Hepatocyte (in vitro differentiated cells): ENCODE measurements at regions not wholly inside any gene's neighbourhood (a gene's known extent, or its start where the extent isn't known, plus 50 kb on each side); places are given as distances from the start of the nearest gene placed in this dataset.

Experiments
- DNase-seq: peaks from one replicate; pipeline ENCODE4 v3.0.0-alpha.2; 2016; ENCODE audit warnings: low spot score
- H2AFZ ChIP-seq: fragments of 200-600 bp; sonication (generic); 2 replicates; pipeline ENCODE4 v1.6.0; 2016; ENCODE audit warnings: antibody characterized with exemption, mild to moderate bottlenecking
- H3K27ac ChIP-seq: fragments of 200-600 bp; sonication (generic); 2 replicates; pipeline ENCODE4 v1.5.1; 2016; ENCODE audit warnings: mild to moderate bottlenecking
- H3K27me3 ChIP-seq: fragments of 200-600 bp; sonication (generic); 2 replicates; pipeline ENCODE4 v1.6.1; 2016
- H3K36me3 ChIP-seq: fragments of 200-600 bp; sonication (generic); replicated peaks from 2 replicates; pipeline ENCODE4 v1.5.1; 2016; ENCODE audit warnings: low read depth; ENCODE audit not compliant: insufficient read depth
- H3K4me1 ChIP-seq: fragments of 200-600 bp; sonication (generic); 2 replicates; pipeline ENCODE4 v1.5.1; 2016; ENCODE audit warnings: mild to moderate bottlenecking, moderate library complexity; ENCODE audit not compliant: insufficient read depth
- H3K4me2 ChIP-seq: fragments of 200-600 bp; sonication (generic); 2 replicates; pipeline ENCODE4 v1.6.0; 2016
- H3K4me3 ChIP-seq: fragments of 200-600 bp; sonication (generic); 2 replicates; pipeline ENCODE4 v1.5.1; 2016; ENCODE audit warnings: mild to moderate bottlenecking
- H3K79me2 ChIP-seq: fragments of 200-600 bp; sonication (generic); 2 replicates; pipeline ENCODE4 v1.6.0; 2017; ENCODE audit warnings: mild to moderate bottlenecking
- H3K9me2 ChIP-seq: fragments of 200-600 bp; sonication (generic); replicated peaks from 2 replicates; pipeline ENCODE4 v1.6.0; 2017; ENCODE audit warnings: mild to moderate bottlenecking; ENCODE audit not compliant: insufficient read depth
- H3K9me3 ChIP-seq: fragments of 200-600 bp; sonication (generic); 2 replicates; pipeline ENCODE4 v1.5.1; 2016; ENCODE audit warnings: low read depth, mild to moderate bottlenecking
- H4K20me1 ChIP-seq: fragments of 200-600 bp; sonication (generic); 2 replicates; pipeline ENCODE4 v1.6.0; 2016; ENCODE audit warnings: mild to moderate bottlenecking; ENCODE audit not compliant: insufficient read depth, poor library complexity, severe bottlenecking
- CTCF ChIP-seq: fragments of 200-600 bp; sonication (generic); IDR thresholded peaks from 2 replicates; pipeline ENCODE4 v1.5.1; 2016; ENCODE audit warnings: antibody characterized with exemption, mild to moderate bottlenecking; ENCODE audit not compliant: poor library complexity
- EZH2 ChIP-seq: fragments of 200-600 bp; sonication (generic); IDR thresholded peaks from 2 replicates; pipeline ENCODE4 v1.6.1; 2016; ENCODE audit warnings: antibody characterized with exemption, mild to moderate bottlenecking, borderline replicate concordance
- EZH2phosphoT487 ChIP-seq: fragments of 200-600 bp; sonication (generic); IDR thresholded peaks from one replicate; pipeline ENCODE4 v1.6.1; 2018; ENCODE audit warnings: antibody characterized with exemption, mild to moderate bottlenecking, low read depth, moderate library complexity; ENCODE audit not compliant: unreplicated experiment, severe bottlenecking
- WGBS: methylation state at CpG from one replicate; pipeline ENCODE4 v1.1.6; 2016; ENCODE audit warnings: low lambda C conversion rate; ENCODE audit errors: missing lambda C conversion rate; 5-methylcytosine and 5-hydroxymethylcytosine counted together

GRCh38 chr11:105432241-105432995 is 177.5 kb upstream of the GRIA4 start:
- Histone ChIP-seq H3K36me3 (no peaks in the 10 kb centered on the region), H2AFZ (no peak overlapping the region), H3K9me2 (no peaks in the 10 kb centered on the region), H3K4me1 (no peaks in the 10 kb centered on the region), H3K4me3 (no peak overlapping the region), H3K9me3 (no peaks in the 10 kb centered on the region), H3K79me2 (no peaks in the 10 kb centered on the region), H4K20me1 (no peaks in the 10 kb centered on the region), H3K4me2 (no peak overlapping the region), H3K27me3 (no peaks in the 10 kb centered on the region), H3K27ac (no peak overlapping the region)
- TF ChIP-seq EZH2phosphoT487 (no peak), EZH2 (no peak), CTCF (no peak)
- 73% methylated on average over 3 of the region's 3 CpGs for WGBS
- no peak for DNase-seq

- Histone ChIP-seq H3K27ac (no peak overlapping the region), H3K9me3 (no peaks in the 10 kb centered on the region), H2AFZ (no peak overlapping the region), H4K20me1 (no peaks in the 10 kb centered on the region), H3K36me3 (no peaks in the 10 kb centered on the region), H3K4me1 (no peaks in the 10 kb centered on the region), H3K27me3 (no peaks in the 10 kb centered on the region), H3K4me2 (no peak overlapping the region), H3K4me3 (no peak overlapping the region), H3K79me2 (no peaks in the 10 kb centered on the region), H3K9me2 (no peaks in the 10 kb centered on the region)
- TF ChIP-seq EZH2phosphoT487 (no peak), CTCF (no peak)
- no peak for DNase-seq
- WGBS = 81% methylated on average over 6 of the region's 6 CpGs
These were observed 180.6 kb upstream of the GRIA4 start for GRCh38 chr11:105429096-105429910.

GRCh38 chr11:105407101-105407500 is 202.8 kb upstream of the GRIA4 start:
- H3K27ac ChIP-seq = no peak overlapping the region
- no peak overlapping the region for H3K4me2 ChIP-seq
- H3K9me3 ChIP-seq = no peaks in the 10 kb centered on the region
- no peaks in the 10 kb centered on the region for H4K20me1 ChIP-seq
- H3K79me2 ChIP-seq = no peaks in the 10 kb centered on the region
- H3K9me2 ChIP-seq = no peaks in the 10 kb centered on the region
- WGBS = 92% methylated on average over 1 of the region's 1 CpG
- no peaks in the 10 kb centered on the region for H3K4me1 ChIP-seq
- TF ChIP-seq EZH2phosphoT487 = no peak
- TF ChIP-seq EZH2 = no peak
- no peaks in the 10 kb centered on the region for H3K36me3 ChIP-seq
- H3K27me3 ChIP-seq = no peaks in the 10 kb centered on the region
- no peak overlapping the region for H3K4me3 ChIP-seq
- DNase-seq = no peak
- no peak overlapping the region for H2AFZ ChIP-seq

GRCh38 chr11:105401269-105401809 is 208.5 kb upstream of the GRIA4 start:
- Histone ChIP-seq H3K27ac (no peak overlapping the region), H2AFZ (no peak overlapping the region)
- WGBS = 73% methylated on average over 2 of the region's 2 CpGs

More at GRCh38 chr11:105401269-105401809, 208.5 kb upstream of the GRIA4 start:
- Histone ChIP-seq H3K4me1 (no peaks in the 10 kb centered on the region), H3K9me3 (no peaks in the 10 kb centered on the region), H3K79me2 (no peaks in the 10 kb centered on the region), H3K4me2 (no peak overlapping the region), H3K27me3 (no peaks in the 10 kb centered on the region), H4K20me1 (no peaks in the 10 kb centered on the region), H3K9me2 (no peaks in the 10 kb centered on the region), H3K36me3 (no peaks in the 10 kb centered on the region), H3K4me3 (no peak overlapping the region)
- DNase-seq = peak; percentile 5
- TF ChIP-seq EZH2 (no peak), EZH2phosphoT487 (no peak), CTCF (no peak)
